GM19025 (cell line): ENCODE measurements at regions not wholly inside any gene's neighbourhood (a gene's known extent, or its start where the extent isn't known, plus 50 kb on each side); places are given as distances from the start of the nearest gene placed in this dataset.
"Not testable (repeated sequence)": the region's sequence is repeated elsewhere in the genome, so short reads cannot be mapped to it uniquely, and the experiment has no call there.

Source experiments
- ATAC-seq: cut with Tn5 transposase; IDR thresholded peaks from one replicate; pipeline ENCODE4 v1.9.1; 2021; ENCODE audit warnings: mild to moderate bottlenecking, low read depth, moderate library complexity; ENCODE audit not compliant: unreplicated experiment

DNA sequence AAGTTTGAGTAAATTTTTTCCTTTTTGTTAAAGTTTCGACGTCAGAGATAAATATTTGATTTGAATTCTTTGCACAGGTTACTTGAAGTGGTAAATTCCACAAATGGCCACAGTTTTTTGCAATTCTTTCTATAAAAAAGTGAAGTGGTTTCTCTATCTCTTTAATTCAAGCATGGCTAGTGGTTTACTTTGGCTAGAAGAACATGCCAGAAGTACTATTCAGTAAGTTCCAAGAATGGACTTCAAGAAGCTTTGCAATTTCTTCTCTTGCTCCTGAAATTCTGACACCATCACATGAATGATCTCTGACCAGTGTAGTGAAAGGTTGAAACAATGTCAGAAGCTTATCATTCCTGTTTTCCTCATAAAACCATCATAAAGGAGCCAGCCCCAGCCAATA, 55.7 kb upstream of the RNPC3 start:
- ATAC-seq: no peak

DNA sequence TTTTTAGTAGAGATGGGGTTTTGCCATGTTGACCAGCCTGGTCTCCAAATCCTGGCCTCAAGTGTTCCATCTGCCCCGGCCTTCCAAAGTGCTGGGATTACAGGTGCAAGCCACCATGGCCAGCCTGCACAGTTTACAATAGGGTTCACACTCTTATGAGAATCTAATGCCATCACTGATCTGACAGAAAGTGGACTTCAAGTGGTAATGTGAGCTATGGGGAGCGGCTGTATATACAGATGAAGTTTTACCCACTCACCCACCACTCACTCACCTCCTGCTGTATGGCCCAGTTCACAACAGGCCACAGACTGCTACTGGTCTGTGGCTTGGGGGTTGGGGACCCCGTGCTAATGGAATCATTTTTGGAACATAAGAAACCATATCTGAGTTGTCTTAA, 58.4 kb upstream of the RNPC3 start:
- ATAC-seq: no peak

GRCh38 chr1:103461161-103462105, 64.1 kb upstream of the RNPC3 start:
- ATAC-seq: no peak

DNA sequence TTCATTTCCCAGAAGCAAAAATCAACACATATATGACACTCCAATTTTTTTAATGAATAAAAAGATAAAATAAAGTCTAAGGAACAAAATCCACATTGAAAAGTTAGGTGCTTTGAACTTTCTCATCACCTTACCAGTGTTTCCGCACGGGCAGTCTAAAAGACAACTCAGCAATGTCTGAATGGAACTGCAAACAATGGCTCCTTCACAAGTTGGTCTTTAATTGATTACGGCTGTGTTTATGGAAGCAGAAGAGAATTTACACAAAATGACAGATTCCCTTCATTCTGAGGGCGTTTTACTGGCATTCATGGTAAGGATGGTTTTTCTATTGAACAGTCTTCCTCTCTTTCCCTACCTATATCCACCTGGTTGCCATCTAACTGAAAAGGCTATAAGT, 65.0 kb upstream of the RNPC3 start:
- ATAC-seq: no peak

GRCh38 chr1:103459346-103459745, 66.2 kb upstream of the RNPC3 start:
- no peak for ATAC-seq

- ATAC-seq: no peak
Observed at GRCh38 chr1:103457886-103458455, 67.5 kb upstream of the RNPC3 start.

GRCh38 chr1:103448560-103448959, 76.9 kb upstream of the RNPC3 start:
- ATAC-seq: no peak

DNA sequence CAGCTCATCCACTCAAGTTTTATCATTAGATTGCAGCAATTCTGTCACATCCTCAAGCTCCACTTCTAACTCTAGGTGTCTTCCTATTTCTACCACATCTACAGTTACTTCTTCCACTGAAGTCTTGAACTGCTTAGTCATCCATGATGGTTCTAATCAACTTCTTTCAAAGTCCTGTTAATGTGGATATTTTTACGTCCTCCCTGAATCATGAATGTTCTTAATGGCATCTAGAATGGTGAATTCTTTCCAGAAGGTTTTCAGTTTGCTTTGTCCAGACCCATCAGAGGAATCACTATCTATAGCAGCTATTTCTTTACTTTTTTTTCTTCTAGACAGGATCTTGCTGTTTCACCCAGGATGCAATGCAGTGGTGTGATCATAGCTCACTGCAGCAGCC, 78.0 kb upstream of the RNPC3 start:
- ATAC-seq: no peak

DNA sequence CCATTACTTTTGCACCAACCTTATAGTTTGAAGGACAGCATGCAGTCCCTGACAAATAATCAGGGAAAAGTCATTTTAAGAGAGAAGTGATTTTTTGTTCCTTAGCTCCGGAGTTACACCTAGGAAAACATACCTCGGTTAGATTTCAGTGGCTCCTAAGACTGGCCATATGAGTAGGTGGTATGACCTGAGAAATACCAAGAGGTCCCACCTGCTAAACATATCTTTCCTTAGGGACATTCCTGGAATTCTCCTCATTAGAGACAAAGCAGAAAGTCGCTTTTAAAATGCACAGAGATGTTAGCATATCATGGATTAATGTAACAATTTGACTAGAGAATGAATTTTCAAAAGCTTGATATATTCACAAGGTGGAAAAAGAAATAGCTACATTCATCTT, 84.2 kb upstream of the RNPC3 start:
- no peak for ATAC-seq

- not testable (repeated sequence) for ATAC-seq
Observed at GRCh38 chr1:103436568-103437100, 88.9 kb upstream of the RNPC3 start.

GRCh38 chr1:103435443-103435842, 90.1 kb upstream of the RNPC3 start:
- ATAC-seq: no peak

DNA sequence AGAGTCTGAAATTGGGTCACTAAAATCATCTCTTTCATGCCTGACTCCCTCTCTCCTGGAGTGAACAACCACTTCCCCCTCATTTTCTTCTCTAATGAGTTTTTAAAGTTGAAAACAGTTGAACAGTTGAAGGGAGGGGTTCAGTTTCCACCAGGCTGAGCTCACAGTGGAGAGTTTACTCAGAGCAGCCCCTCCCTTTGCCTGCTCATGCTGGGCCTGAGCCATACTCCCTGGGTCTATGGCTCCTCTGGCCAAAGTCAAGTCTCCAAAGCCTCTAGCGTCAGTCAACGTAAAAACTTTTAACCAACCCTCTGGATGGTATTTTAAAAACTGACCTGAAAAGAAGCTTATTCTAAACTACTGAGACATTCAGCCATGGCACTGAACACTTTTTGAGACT, 100.8 kb upstream of the RNPC3 start:
- ATAC-seq: no peak

DNA sequence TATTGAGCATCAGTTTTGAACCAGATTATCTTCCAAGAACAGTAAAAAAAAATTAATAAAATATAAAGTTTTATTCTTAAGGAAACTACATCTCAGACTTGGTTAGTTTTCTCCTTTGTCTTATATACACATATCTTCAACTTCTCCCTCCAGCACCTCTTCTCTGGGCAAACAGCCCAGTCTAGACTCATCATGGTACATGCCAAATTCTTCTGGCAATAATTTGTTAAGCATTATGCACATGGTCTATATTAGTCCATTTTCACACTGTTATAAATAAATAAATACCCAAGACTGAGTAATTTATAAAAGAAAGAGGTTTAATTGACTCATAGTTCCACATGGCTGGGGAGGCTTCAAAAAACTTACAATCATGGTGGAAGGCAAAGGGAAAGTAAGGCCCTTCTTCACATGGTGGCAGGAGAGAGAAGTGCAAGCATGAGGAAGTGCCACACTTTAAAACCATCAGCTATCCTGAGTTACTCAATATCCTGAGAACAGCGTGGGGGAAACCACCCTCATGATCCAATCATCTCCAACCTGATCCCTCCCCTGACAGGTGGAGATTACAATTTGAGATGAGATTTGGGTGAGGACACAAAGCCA, 108.7 kb upstream of the RNPC3 start:
- no peak for ATAC-seq

- no peak for ATAC-seq
Observed at GRCh38 chr1:103387898-103388297, 137.6 kb upstream of the RNPC3 start.

DNA sequence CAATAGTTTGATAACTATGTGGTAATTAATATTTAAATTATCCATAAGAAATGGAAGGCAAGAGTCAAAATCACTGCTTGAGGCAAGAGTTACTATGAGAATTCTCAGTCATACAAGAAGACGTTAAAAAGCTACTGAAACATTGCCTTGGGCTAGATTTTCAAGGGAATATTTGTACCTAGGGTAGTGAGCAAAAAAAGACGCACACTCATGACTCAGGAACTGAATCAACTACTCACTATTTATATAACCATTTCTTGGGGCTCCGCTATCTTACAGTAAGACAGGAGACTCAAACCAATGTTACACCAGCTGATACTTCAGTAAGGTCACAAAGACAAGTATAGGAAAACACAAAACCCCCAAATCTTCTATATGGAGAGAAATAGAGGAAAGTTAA, 151.5 kb upstream of the RNPC3 start:
- ATAC-seq: no peak

GRCh38 chr1:103372866-103373265, 152.6 kb upstream of the RNPC3 start:
- ATAC-seq: no peak

- ATAC-seq: no peak
Observed at GRCh38 chr1:103371234-103371633, 154.3 kb upstream of the RNPC3 start.

GRCh38 chr1:103367186-103367585, 158.3 kb upstream of the RNPC3 start:
- ATAC-seq: no peak

- ATAC-seq: no peak
Observed at GRCh38 chr1:103365860-103366569, 159.5 kb upstream of the RNPC3 start.

DNA sequence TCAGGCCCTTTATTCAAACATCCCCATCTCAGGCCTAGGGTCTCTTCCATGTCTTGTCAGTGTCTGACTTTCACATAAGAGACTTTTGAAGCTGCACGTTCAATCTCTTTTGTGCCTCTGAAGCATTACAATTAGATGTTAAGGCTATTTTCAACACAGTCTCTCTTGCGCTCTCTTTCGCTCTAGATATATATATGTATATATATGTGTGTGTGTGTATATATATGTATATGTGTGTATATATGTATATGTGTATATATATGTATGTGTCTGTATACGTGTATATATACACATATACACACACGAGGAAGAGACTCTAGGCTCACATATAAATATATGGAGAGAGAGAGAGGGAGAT, 162.5 kb upstream of the RNPC3 start:
- no peak for ATAC-seq
